ENCODE measurements at regions not wholly inside any gene's neighbourhood (a gene's known extent, or its start where the extent isn't known, plus 50 kb on each side); places are given as distances from the start of the nearest gene placed in this dataset.
A peak's percentile ranks its signal among the peaks of the same experiment; 100 is the strongest.

DNA sequence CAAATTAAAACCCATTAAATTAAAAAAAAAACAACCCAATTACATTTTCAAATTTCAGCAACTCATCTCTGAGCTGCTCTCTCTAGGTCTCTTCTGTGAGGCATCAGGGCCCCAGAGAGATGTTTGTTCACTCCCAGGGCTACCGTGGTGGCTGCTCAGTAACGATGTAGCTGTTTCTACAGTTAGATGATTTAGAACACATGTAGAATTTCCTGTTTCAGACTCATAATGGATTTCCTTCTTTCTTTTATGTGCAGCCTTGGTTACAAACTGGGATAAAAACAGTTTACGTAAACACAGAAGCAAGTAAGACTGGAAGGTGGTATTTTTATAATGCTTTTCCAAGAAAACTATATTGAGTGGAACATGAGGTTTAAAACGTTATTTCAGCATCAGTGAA, 116.1 kb upstream of the CCN2 start:
- DNase-seq (ENCODE audit: low spot score), result no peak
- peak overlapping the region; percentile 46; the same call in 1 of the 2 replicates for H2AFZ ChIP-seq (ENCODE audit: low read length)
- H3K4me3 ChIP-seq (ENCODE audit: low read depth, low read length, poor library complexity, severe bottlenecking), result no peak overlapping the region
- H3K79me2 ChIP-seq (ENCODE audit: insufficient read depth, low read depth, low read length), result no peaks in the 10 kb centered on the region
- intact Hi-C loops (cut with micrococcal nuclease; ENCODE audit: unreplicated experiment), result no loop called here
- TF ChIP-seq, protein P1, sequence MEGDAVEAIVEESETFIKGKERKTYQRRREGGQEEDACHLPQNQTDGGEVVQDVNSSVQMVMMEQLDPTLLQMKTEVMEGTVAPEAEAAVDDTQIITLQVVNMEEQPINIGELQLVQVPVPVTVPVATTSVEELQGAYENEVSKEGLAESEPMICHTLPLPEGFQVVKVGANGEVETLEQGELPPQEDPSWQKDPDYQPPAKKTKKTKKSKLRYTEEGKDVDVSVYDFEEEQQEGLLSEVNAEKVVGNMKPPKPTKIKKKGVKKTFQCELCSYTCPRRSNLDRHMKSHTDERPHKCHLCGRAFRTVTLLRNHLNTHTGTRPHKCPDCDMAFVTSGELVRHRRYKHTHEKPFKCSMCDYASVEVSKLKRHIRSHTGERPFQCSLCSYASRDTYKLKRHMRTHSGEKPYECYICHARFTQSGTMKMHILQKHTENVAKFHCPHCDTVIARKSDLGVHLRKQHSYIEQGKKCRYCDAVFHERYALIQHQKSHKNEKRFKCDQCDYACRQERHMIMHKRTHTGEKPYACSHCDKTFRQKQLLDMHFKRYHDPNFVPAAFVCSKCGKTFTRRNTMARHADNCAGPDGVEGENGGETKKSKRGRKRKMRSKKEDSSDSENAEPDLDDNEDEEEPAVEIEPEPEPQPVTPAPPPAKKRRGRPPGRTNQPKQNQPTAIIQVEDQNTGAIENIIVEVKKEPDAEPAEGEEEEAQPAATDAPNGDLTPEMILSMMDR (conservative IDR thresholded peaks at IDR 0.05; ENCODE audit: low read length), result no peak
- TF ChIP-seq EZH2phosphoT487 (IDR thresholded peaks at IDR 0.05; ENCODE audit: borderline replicate concordance, low read depth, low read length), result no peak
- ChIA-PET POLR2A (no interaction called here), CTCF (ENCODE audit: unreplicated experiment) (no interaction called here)
- H3K9me3 ChIP-seq (ENCODE audit: low read length), result no peaks in the 10 kb centered on the region
- H3K9me2 ChIP-seq (ENCODE audit: insufficient read depth, low read length), result no peaks in the 10 kb centered on the region
- no peaks in the 10 kb centered on the region for H3K36me3 ChIP-seq (ENCODE audit: insufficient read depth, low read length)
- no TSS peak for BruUV-seq (replicated peaks)
- no peaks in the 10 kb centered on the region for H4K20me1 ChIP-seq (ENCODE audit: insufficient read depth, low read length)
- H3K4me1 ChIP-seq (ENCODE audit: insufficient read depth, low read length, poor library complexity, severe bottlenecking), result peaks cover 15% of the 10 kb centered on the region
- H3K27ac ChIP-seq (ENCODE audit: low read depth, low read length, poor library complexity, severe bottlenecking), result no peak overlapping the region
- H3K4me2 ChIP-seq (ENCODE audit: low read length), result no peak overlapping the region

DNA sequence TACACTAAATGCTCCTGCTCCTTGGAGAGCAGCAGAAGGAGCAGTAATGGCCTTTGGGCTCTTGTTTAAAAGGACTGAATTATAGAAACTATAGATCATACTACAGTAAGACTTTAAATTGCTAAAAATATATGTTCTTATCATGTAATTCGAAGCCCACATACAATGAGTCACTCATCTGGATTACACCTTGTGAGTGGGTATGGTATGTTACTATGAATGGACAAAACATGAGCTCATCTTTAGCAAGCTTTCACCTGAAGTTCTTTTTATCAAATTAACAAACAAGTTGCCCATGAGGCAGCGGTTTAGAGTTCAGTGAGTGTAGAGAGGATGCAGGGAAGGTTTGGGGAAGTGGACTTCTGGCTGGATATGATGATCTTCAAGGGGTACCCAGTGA, 114.4 kb upstream of the CCN2 start:
- H3K79me2 ChIP-seq (ENCODE audit: insufficient read depth, low read depth, low read length), result no peaks in the 10 kb centered on the region
- H3K27ac ChIP-seq (ENCODE audit: low read depth, low read length, poor library complexity, severe bottlenecking), result no peak overlapping the region
- no peaks in the 10 kb centered on the region for H4K20me1 ChIP-seq (ENCODE audit: insufficient read depth, low read length)
- H3K9me3 ChIP-seq (ENCODE audit: low read length), result no peaks in the 10 kb centered on the region
- ChIA-PET POLR2A (interaction anchor here (0.7 kb wide), 1 partner anchor 67 kb away, joined by 3 read pairs; no protein-coding TSS in a partner anchor), CTCF (ENCODE audit: unreplicated experiment) (no interaction called here)
- no TSS peak for BruUV-seq (replicated peaks)
- H3K36me3 ChIP-seq (ENCODE audit: insufficient read depth, low read length), result no peaks in the 10 kb centered on the region
- peaks cover 12% of the 10 kb centered on the region for H3K4me1 ChIP-seq (ENCODE audit: insufficient read depth, low read length, poor library complexity, severe bottlenecking)
- no peak for DNase-seq (ENCODE audit: low spot score)
- H3K9me2 ChIP-seq (ENCODE audit: insufficient read depth, low read length), result no peaks in the 10 kb centered on the region
- no peak overlapping the region for H3K4me3 ChIP-seq (ENCODE audit: low read depth, low read length, poor library complexity, severe bottlenecking)
- TF ChIP-seq, protein P1 (conservative IDR thresholded peaks at IDR 0.05; ENCODE audit: low read length), result no peak
- TF ChIP-seq EZH2phosphoT487 (IDR thresholded peaks at IDR 0.05; ENCODE audit: borderline replicate concordance, low read depth, low read length), result no peak
- intact Hi-C loops (cut with micrococcal nuclease; ENCODE audit: unreplicated experiment), result no loop called here
- no peak overlapping the region for H3K4me2 ChIP-seq (ENCODE audit: low read length)
- H2AFZ ChIP-seq (ENCODE audit: low read length), result 0 out of 2 replicates have a peak overlapping the region, but pooled peaks have one; percentile 2

DNA sequence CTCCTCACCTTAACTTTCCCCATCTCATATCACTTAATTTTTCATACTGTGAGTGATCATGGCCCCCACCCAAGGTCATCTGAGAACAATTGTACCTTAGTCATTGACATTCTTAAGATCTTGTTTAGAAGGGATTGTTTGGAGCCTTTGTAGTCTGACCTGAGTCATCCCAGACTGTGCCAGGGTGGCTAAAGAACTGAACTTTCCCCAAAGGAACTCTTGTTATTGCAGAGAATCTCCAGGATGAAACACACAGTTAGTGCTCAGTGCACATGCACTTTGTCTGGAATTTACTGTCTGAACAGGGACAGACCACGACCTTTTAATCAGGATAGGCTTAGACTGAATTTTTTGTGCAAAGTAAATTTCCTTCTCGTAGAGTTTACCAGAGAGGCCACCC, 112.6 kb upstream of the CCN2 start:
- no peak overlapping the region for H3K4me3 ChIP-seq (ENCODE audit: low read depth, low read length, poor library complexity, severe bottlenecking)
- ChIA-PET POLR2A (no interaction called here), CTCF (ENCODE audit: unreplicated experiment) (no interaction called here)
- peaks cover 6% of the 10 kb centered on the region for H3K4me1 ChIP-seq (ENCODE audit: insufficient read depth, low read length, poor library complexity, severe bottlenecking)
- no peaks in the 10 kb centered on the region for H3K9me3 ChIP-seq (ENCODE audit: low read length)
- no peaks in the 10 kb centered on the region for H3K9me2 ChIP-seq (ENCODE audit: insufficient read depth, low read length)
- no peak for DNase-seq (ENCODE audit: low spot score)
- intact Hi-C loops (cut with micrococcal nuclease; ENCODE audit: unreplicated experiment), result no loop called here
- no peak overlapping the region for H2AFZ ChIP-seq (ENCODE audit: low read length)
- H3K36me3 ChIP-seq (ENCODE audit: insufficient read depth, low read length), result no peaks in the 10 kb centered on the region
- no peaks in the 10 kb centered on the region for H3K79me2 ChIP-seq (ENCODE audit: insufficient read depth, low read depth, low read length)
- no peaks in the 10 kb centered on the region for H4K20me1 ChIP-seq (ENCODE audit: insufficient read depth, low read length)
- no peak overlapping the region for H3K4me2 ChIP-seq (ENCODE audit: low read length)
- no peak for TF ChIP-seq EZH2phosphoT487 (IDR thresholded peaks at IDR 0.05; ENCODE audit: borderline replicate concordance, low read depth, low read length)
- TF ChIP-seq, protein P1 (conservative IDR thresholded peaks at IDR 0.05; ENCODE audit: low read length), result no peak
- no peak overlapping the region for H3K27ac ChIP-seq (ENCODE audit: low read depth, low read length, poor library complexity, severe bottlenecking)
- no TSS peak for BruUV-seq (replicated peaks)
